ENCODE measurements at regions not wholly inside any gene's neighbourhood (a gene's known extent, or its start where the extent isn't known, plus 50 kb on each side); places are given as distances from the start of the nearest gene placed in this dataset.
"Not testable (repeated sequence)": the region's sequence is repeated elsewhere in the genome, so short reads cannot be mapped to it uniquely, and the experiment has no call there.

DNA sequence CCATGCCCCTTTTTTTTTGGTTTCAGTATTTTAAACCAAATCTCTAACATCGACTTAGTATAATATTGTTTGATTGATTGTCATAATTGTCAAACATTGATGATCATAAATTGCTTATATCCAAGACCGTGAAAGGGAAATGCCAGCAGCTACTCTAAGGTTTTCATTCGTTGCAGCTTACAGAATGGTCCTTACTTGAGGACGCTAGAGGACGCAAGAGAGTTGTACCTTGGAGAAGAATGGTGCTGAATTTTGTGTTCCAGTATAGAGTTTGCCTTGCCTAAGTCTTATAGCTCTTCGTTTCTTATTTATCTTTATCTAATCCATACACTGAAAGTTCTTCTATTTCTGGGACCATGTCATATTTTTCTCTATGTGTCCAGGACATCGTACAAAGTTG lies 675.6 kb upstream of the DEFB115 start:
- peak; percentile 22; the same call in 1 of the 2 replicates for TF ChIP-seq CTCF (IDR thresholded peaks at IDR 0.05; ENCODE audit: low read length)

DNA sequence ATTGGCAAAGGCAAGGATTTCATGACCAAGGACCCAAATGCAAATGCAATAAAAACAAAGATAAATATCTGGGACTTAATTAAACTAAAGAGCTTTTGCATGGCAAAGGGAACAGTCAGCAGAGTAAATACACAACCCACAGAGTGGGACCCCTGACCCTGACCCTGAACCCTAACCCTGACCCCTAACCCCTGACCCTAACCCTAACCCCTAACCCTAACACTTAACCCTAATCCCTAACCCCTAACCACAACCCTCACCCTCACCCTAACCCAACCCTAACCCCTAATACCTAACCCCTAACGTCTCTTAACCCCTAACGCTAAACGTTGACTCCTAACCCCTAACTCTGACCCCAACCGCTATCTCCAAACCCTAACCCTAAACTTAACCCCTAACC lies 673.1 kb upstream of the DEFB115 start:
- H3K27me3 ChIP-seq (ENCODE audit: insufficient read depth, low read length); H3K9ac ChIP-seq (ENCODE audit: low read length); H4K20me1 ChIP-seq (ENCODE audit: insufficient read depth, low read length); H3K36me3 ChIP-seq (ENCODE audit: insufficient read depth, low read length); H3K4me1 ChIP-seq (ENCODE audit: insufficient read depth, low read length, severe bottlenecking); H3K79me2 ChIP-seq (ENCODE audit: insufficient read depth, low read length); H3K9me3 ChIP-seq (ENCODE audit: low read length); H3K4me2 ChIP-seq (ENCODE audit: low read length); H3K4me3 ChIP-seq (ENCODE audit: low read depth, low read length, poor library complexity, severe bottlenecking); H3K27ac ChIP-seq (ENCODE audit: low read depth, low read length, poor library complexity, severe bottlenecking); H3K9me2 ChIP-seq (ENCODE audit: low read depth, low read length); H2AFZ ChIP-seq (ENCODE audit: low read length); H3F3A ChIP-seq (ENCODE audit: insufficient read depth, low read length): not testable (repeated sequence)

More for the DNA sequence above, 675.6 kb upstream of the DEFB115 start:
- not testable (repeated sequence) for H4K20me1 ChIP-seq (ENCODE audit: insufficient read depth, low read length); H3K9me3 ChIP-seq (ENCODE audit: low read length); H3K4me3 ChIP-seq (ENCODE audit: low read depth, low read length, poor library complexity, severe bottlenecking); H3K4me2 ChIP-seq (ENCODE audit: low read length); H3F3A ChIP-seq (ENCODE audit: insufficient read depth, low read length); H3K4me1 ChIP-seq (ENCODE audit: insufficient read depth, low read length, severe bottlenecking); H3K27ac ChIP-seq (ENCODE audit: low read depth, low read length, poor library complexity, severe bottlenecking); H2AFZ ChIP-seq (ENCODE audit: low read length); H3K27me3 ChIP-seq (ENCODE audit: insufficient read depth, low read length); H3K9ac ChIP-seq (ENCODE audit: low read length); H3K9me2 ChIP-seq (ENCODE audit: low read depth, low read length); H3K79me2 ChIP-seq (ENCODE audit: insufficient read depth, low read length); H3K36me3 ChIP-seq (ENCODE audit: insufficient read depth, low read length)

DNA sequence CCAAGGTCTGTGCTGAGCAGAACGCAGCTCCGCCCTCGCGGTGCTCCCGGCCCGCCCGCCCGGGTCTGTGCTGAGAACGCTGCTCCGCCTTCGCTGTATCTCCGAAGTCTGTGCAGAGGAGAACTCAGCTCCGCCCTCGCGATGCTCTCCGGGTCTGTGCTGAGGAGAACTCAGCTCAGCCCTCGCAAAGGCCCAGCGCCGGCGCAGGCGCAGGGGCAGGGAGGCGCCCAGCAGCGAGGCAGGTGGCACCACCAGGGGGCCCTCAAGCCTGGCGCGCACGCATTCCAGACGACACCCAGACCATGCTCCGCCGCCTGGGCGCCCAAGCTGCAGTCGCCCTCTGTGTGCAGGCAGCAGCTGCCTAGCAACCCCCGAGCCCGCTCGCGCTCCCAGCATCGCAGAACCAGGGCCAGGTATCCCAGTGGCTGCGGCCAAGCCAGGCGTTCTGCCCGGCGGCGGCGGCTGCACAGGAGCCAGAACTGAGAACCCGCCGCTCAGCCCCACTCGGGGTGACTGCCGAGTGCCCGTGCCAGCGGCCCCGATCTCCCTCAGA lies 672.1 kb upstream of the DEFB115 start:
- H3K4me2 ChIP-seq (ENCODE audit: low read length); H3K9ac ChIP-seq (ENCODE audit: low read length); H4K20me1 ChIP-seq (ENCODE audit: insufficient read depth, low read length); H3K79me2 ChIP-seq (ENCODE audit: insufficient read depth, low read length); H3K27me3 ChIP-seq (ENCODE audit: insufficient read depth, low read length); H3F3A ChIP-seq (ENCODE audit: insufficient read depth, low read length); H3K9me3 ChIP-seq (ENCODE audit: low read length); H3K27ac ChIP-seq (ENCODE audit: low read depth, low read length, poor library complexity, severe bottlenecking); H3K36me3 ChIP-seq (ENCODE audit: insufficient read depth, low read length); H3K9me2 ChIP-seq (ENCODE audit: low read depth, low read length); H3K4me3 ChIP-seq (ENCODE audit: low read depth, low read length, poor library complexity, severe bottlenecking); H3K4me1 ChIP-seq (ENCODE audit: insufficient read depth, low read length, severe bottlenecking); H2AFZ ChIP-seq (ENCODE audit: low read length): not testable (repeated sequence)

DNA sequence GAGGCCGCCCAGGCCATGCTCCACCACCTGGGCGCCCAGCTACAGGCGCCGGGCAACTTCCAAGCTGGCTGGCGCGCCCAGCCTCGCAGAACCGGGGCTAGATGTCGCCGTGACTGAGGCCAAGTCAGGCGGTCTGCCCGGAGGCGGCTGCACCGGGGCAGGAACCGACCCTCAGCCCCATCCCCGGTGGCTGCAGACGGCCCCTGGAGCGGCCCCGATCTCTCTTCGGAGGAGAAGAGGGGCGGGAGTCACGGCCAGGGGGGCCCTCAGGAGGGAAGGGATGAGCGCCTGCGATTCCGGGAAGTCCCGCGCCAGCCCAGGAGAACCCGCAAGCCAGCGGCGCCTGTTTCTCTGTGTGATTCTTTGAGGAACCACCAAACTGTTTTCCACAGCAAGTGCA lies 671.3 kb upstream of the DEFB115 start:
- not testable (repeated sequence) for H3K9me2 ChIP-seq (ENCODE audit: low read depth, low read length); H3K9ac ChIP-seq (ENCODE audit: low read length); H3K9me3 ChIP-seq (ENCODE audit: low read length); H3K4me3 ChIP-seq (ENCODE audit: low read depth, low read length, poor library complexity, severe bottlenecking); H3F3A ChIP-seq (ENCODE audit: insufficient read depth, low read length); H3K79me2 ChIP-seq (ENCODE audit: insufficient read depth, low read length); H3K27me3 ChIP-seq (ENCODE audit: insufficient read depth, low read length); H3K27ac ChIP-seq (ENCODE audit: low read depth, low read length, poor library complexity, severe bottlenecking); H3K4me2 ChIP-seq (ENCODE audit: low read length); H3K4me1 ChIP-seq (ENCODE audit: insufficient read depth, low read length, severe bottlenecking); H4K20me1 ChIP-seq (ENCODE audit: insufficient read depth, low read length); H2AFZ ChIP-seq (ENCODE audit: low read length); H3K36me3 ChIP-seq (ENCODE audit: insufficient read depth, low read length)

GRCh38 chr20:30593572-30593971 lies 663.9 kb upstream of the DEFB115 start:
- H3K9me3 ChIP-seq (ENCODE audit: low read length): no peaks in the 10 kb centered on the region
- no peak overlapping the region for H2AFZ ChIP-seq (ENCODE audit: low read length)
- no peaks in the 10 kb centered on the region for H3K36me3 ChIP-seq (ENCODE audit: insufficient read depth, low read length)
- H3K27ac ChIP-seq (ENCODE audit: low read depth, low read length, poor library complexity, severe bottlenecking): no peak overlapping the region
- H3F3A ChIP-seq (ENCODE audit: insufficient read depth, low read length): no peaks in the 10 kb centered on the region
- no peaks in the 10 kb centered on the region for H4K20me1 ChIP-seq (ENCODE audit: insufficient read depth, low read length)
- no peak overlapping the region for H3K9ac ChIP-seq (ENCODE audit: low read length)
- H3K4me1 ChIP-seq (ENCODE audit: insufficient read depth, low read length, severe bottlenecking): no peaks in the 10 kb centered on the region
- H3K9me2 ChIP-seq (ENCODE audit: low read depth, low read length): no peaks in the 10 kb centered on the region
- H3K27me3 ChIP-seq (ENCODE audit: insufficient read depth, low read length): no peaks in the 10 kb centered on the region
- H3K4me3 ChIP-seq (ENCODE audit: low read depth, low read length, poor library complexity, severe bottlenecking): no peak overlapping the region
- H3K4me2 ChIP-seq (ENCODE audit: low read length): no peak overlapping the region
- H3K79me2 ChIP-seq (ENCODE audit: insufficient read depth, low read length): no peaks in the 10 kb centered on the region
- TF ChIP-seq EZH2 (IDR thresholded peaks at IDR 0.05; ENCODE audit: borderline replicate concordance, low read length) (no peak), CTCF (IDR thresholded peaks at IDR 0.05; ENCODE audit: low read length) (no peak)
